Bronchial epithelial cell (primary cell): ENCODE measurements at regions not wholly inside any gene's neighbourhood (a gene's known extent, or its start where the extent isn't known, plus 50 kb on each side); places are given as distances from the start of the nearest gene placed in this dataset.
"Not testable (repeated sequence)": the region's sequence is repeated elsewhere in the genome, so short reads cannot be mapped to it uniquely, and the experiment has no call there.

Source experiments
- DNase-seq: peaks from one replicate; pipeline ENCODE4 v3.0.0-alpha.2; 2010; ENCODE audit warnings: low read depth
- FAIRE-seq: peaks from 2 replicates; lab custom pipeline; 2011; peaks lifted over from hg19 to GRCh38; lab: Jason Lieb, UNC
- H3K27me3 ChIP-seq: 2 replicates; pipeline ENCODE4 v1.5.1; 2011; ENCODE audit warnings: low read length; ENCODE audit not compliant: control insufficient read depth, insufficient read depth
- H3K36me3 ChIP-seq: 2 replicates; pipeline ENCODE4 v1.5.1; 2011; ENCODE audit warnings: low read length; ENCODE audit not compliant: control insufficient read depth, insufficient read depth
- H3K4me3 ChIP-seq: 2 replicates; pipeline ENCODE4 v1.5.1; 2011; ENCODE audit warnings: mild to moderate bottlenecking, low read depth, low read length, control low read depth
- CTCF ChIP-seq: IDR thresholded peaks from 2 replicates; pipeline ENCODE4 v1.5.1; 2011; ENCODE audit warnings: mild to moderate bottlenecking, moderate library complexity, low read length, control low read depth, inconsistent platforms; ENCODE audit not compliant: insufficient read depth, severe bottlenecking

DNA sequence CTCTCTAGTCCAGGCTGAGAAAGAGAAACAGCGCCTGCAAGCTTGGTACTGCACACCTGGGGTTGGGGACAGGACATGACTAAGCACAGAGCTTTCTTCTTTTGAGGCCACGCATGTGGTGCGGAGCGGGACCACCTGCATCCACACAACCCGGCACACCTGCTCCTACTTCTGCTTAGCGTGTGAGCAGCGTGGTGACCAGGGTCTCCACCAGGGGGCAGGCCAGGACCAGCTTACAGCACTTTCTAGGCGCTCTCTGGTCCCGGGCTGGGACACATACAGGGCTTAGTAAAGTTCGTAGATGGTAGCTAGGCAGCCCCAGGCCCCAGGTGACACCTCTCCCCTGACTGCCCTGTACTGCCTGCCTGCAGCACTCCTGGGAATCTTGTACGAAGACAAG is 89.7 kb upstream of the HMX1 start:
- not testable (repeated sequence) for H3K36me3 ChIP-seq, FAIRE-seq, H3K27me3 ChIP-seq, H3K4me3 ChIP-seq
- DNase-seq, result peak; percentile 12
- peak; percentile 54 for TF ChIP-seq CTCF

DNA sequence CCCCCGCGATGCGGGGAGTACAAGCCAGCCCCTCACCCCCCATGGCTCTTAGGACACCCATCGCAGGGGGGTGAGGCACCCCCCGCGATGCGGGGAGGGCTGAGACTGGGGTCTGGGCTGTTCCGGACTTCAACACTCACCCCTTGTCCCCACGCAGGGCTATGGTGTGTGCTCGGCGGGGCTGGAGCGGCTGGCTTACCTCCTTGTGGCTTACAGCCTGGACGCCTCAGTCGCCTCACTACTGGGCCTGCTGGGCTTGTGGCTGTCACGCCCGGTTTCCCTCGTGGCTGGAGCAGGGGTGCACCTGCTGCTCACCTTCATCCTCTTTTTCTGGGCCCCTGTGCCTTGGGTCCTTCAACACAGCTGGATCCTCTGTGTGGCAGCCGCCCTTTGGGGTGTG is 87.8 kb upstream of the HMX1 start:
- not testable (repeated sequence) for H3K4me3 ChIP-seq, H3K36me3 ChIP-seq, DNase-seq, FAIRE-seq, H3K27me3 ChIP-seq

DNA sequence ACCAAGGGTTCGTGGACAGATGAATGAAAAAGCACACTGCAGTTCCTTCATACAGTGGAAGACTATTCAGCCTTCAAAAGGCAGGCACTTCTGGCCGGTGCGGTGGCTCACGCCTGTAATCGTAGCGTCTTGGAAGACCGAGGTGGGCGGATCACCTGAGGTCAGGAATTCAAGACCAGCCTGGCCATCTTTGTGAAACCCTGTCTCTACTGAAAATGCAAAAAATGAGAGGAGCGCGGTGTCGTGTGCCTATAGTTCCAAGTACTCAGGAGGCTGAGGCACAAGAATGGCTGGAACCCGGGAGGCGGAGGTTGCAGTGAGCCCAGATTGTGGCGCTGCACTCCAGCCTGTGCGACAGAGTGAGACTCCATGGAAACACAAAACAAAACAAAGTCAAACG is 82.4 kb upstream of the HMX1 start:
- not testable (repeated sequence) for DNase-seq

DNA sequence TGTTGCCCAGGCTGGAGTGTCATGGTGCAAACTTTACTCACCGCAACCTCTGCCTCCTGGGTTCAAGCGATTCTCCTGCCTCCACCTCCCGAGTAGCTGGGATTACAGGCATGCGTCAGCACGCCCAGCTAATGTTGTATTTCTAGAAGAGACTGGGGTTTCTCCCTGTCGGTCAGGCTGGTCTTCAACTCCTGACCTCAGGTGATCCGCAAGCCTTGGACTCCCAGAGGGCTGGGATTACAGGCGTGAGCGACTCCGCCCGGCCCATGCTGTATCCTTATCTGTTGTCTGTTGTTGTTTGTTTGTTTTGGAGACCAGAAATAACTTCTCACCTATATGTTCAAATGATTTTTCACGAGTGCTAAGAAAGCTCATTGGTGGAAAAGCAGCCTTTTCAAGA is 81.2 kb upstream of the HMX1 start:
- H3K27me3 ChIP-seq, H3K4me3 ChIP-seq, FAIRE-seq, H3K36me3 ChIP-seq, DNase-seq: not testable (repeated sequence)

More for the DNA sequence above, 82.4 kb upstream of the HMX1 start:
- H3K27me3 ChIP-seq, FAIRE-seq, H3K4me3 ChIP-seq, H3K36me3 ChIP-seq: not testable (repeated sequence)

DNA sequence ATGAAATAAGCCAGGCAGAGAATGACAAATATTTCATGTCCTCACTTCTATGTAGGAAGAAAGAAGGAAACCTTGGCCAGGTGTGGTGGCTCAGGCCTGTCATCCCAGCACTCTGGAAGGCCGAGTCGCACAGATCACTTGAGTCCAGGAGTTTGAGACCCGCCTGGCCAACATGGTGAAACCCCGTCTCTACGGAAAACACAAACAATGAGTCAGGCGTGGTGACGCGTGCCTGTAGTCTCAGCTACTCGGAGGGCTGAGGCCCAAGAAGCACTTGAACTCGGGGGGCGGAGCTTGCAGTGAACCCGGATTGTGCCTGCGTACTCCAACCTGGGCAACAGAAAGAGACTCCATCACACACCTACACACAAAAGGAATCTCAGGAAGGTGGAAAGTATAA is 80.5 kb upstream of the HMX1 start:
- H3K36me3 ChIP-seq, DNase-seq, H3K27me3 ChIP-seq, H3K4me3 ChIP-seq, FAIRE-seq: not testable (repeated sequence)

GRCh38 chr4:8945506-8945905 is 73.9 kb upstream of the HMX1 start:
- not testable (repeated sequence) for FAIRE-seq, H3K27me3 ChIP-seq, H3K36me3 ChIP-seq, DNase-seq, H3K4me3 ChIP-seq

DNA sequence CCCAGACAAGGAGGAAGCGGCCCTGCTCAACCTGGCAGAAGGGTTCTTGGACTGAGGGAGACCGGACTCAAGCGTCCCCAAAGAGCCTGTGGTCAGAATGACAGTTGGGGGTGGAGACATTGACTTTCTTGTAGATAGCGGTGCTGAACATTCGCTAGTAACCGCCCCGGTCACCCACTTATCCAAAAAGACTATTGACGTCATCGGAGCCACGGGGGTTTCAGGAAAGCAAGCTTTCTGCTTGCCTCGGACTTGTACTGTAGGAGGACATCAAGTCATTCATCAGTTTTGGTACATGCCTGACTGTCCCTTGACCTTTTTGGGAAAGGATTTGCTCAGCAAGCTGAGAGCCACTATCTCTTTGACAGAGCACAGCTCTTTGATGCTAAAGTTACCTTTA is 71.7 kb upstream of the HMX1 start:
- not testable (repeated sequence) for H3K36me3 ChIP-seq, DNase-seq, H3K27me3 ChIP-seq, FAIRE-seq, H3K4me3 ChIP-seq

DNA sequence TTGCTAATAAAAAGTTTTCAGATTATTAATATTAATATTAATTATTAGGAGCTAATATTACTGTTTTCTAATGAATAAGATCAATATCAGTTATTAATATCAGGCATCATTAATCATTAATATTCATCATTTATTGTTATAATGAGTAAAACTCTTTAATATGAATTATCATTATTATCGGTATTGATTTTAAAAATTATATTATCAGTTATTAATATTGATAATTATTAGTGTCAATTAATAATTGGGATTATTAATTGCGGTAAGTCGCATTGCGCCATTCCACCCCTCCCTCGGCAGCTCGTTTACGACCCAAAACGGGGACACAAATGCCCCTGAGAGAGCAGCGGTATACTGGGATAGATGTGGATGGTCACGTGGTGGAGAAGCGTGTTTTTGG is 70.4 kb upstream of the HMX1 start:
- H3K36me3 ChIP-seq, FAIRE-seq, DNase-seq, H3K4me3 ChIP-seq, H3K27me3 ChIP-seq: not testable (repeated sequence)

DNA sequence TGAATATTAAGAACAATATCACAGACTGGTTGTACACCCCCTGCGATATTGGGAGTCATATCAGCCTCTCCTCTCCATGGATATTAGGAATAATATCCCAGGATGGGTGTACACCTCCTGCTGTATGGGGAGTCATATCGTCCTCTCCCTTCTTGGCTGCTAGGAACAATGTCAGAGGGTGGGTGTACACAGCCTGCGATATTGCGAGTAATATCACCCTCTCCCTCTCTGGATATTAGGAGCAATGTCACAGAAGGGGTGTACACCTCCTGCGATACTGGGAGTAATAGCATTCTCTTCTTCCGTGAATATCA is 69.8 kb upstream of the HMX1 start:
- not testable (repeated sequence) for FAIRE-seq, H3K27me3 ChIP-seq, DNase-seq, H3K36me3 ChIP-seq, H3K4me3 ChIP-seq

- DNase-seq (no peak), FAIRE-seq (peak; percentile 60)
- no peak for TF ChIP-seq CTCF
- Histone ChIP-seq H3K4me3 (no peak overlapping the region), H3K36me3 (no peaks in the 10 kb centered on the region), H3K27me3 (no peaks in the 10 kb centered on the region)
Observed at GRCh38 chr4:8940792-8941491, 69.3 kb upstream of the HMX1 start.
